ENCODE measurements at regions not wholly inside any gene's neighbourhood (a gene's known extent, or its start where the extent isn't known, plus 50 kb on each side); places are given as distances from the start of the nearest gene placed in this dataset.
"Not testable (repeated sequence)": the region's sequence is repeated elsewhere in the genome, so short reads cannot be mapped to it uniquely, and the experiment has no call there.

DNA sequence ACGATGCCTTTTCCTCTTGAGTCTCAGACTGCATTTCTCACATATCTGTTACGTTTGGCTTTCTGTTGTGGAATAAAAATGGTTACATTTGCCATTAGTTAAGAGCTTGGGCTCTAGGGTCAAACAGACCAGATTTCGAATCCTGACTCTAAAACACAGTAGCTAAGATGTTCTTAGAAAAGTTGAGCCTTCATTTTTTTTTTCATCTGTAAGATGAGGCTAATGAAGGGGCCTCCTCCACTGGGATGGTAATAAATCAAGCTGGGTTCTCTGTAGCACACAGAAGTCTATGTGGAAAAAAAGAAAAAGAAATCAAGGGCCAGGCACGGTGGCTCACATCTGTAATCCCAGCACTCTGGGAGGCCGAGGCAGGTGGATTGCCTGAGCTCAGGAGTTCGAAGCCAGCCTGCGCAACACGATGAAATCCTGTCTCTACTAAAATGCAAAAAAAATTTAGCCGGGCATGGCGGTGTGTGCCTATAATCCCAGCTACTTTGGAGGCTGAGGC, 49.9 kb upstream of the CAPRIN1 start:
- no peak for DNase-seq (ENCODE audit: low read depth in 2 of 2)

DNA sequence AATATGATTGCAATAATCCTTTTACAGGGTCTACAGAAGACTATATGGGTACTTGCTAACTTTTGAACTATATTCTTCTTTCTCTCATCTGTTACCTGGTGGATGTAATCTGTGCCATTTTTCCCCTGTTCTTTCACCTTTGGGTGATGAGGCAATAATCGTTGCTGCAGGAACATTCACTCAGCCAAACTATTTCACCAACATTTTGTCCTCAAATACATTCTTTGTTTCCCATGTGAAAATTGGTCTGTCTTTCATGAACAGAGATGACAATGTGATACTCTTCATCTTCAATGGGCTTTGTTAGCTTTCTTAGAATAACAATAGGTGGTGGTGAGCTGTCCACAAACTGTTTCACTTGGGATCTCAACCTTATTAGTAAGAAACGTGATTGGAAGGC, 52.1 kb upstream of the CAPRIN1 start:
- no peak for DNase-seq (ENCODE audit: low read depth in 2 of 2)

DNA sequence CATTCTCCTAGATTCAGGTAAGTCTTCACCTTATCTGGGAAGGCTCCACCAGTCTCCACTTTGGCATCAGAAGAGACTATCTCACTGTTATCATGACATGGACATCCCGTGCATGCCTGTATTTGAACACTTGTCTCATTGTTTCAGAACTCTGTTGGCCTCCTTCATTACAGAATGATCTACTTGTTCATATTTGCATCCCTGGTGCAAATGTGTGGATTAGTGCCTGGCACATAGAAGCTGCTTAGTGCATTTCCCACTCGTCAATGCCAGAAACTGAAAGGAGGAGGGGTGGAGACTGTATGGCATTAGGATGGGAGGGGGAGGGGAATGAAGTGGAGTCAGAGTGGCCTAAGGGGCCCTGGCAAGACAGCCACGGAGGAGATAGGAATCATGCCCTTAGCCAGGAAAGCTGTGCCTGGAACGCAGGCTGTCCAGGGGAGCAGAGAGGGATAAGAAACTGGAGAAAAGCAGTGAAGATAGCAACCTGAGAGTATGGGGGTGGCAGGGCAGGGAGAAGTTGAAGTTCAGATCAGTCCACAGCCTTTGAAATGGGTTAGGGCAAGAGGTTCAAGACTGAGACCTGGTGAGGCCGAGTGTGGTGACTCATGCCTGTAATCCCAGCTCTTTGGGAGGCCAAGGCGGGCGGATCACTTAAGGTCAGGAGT, 53.8 kb upstream of the CAPRIN1 start:
- DNase-seq (ENCODE audit: low read depth in 2 of 2), result no peak

DNA sequence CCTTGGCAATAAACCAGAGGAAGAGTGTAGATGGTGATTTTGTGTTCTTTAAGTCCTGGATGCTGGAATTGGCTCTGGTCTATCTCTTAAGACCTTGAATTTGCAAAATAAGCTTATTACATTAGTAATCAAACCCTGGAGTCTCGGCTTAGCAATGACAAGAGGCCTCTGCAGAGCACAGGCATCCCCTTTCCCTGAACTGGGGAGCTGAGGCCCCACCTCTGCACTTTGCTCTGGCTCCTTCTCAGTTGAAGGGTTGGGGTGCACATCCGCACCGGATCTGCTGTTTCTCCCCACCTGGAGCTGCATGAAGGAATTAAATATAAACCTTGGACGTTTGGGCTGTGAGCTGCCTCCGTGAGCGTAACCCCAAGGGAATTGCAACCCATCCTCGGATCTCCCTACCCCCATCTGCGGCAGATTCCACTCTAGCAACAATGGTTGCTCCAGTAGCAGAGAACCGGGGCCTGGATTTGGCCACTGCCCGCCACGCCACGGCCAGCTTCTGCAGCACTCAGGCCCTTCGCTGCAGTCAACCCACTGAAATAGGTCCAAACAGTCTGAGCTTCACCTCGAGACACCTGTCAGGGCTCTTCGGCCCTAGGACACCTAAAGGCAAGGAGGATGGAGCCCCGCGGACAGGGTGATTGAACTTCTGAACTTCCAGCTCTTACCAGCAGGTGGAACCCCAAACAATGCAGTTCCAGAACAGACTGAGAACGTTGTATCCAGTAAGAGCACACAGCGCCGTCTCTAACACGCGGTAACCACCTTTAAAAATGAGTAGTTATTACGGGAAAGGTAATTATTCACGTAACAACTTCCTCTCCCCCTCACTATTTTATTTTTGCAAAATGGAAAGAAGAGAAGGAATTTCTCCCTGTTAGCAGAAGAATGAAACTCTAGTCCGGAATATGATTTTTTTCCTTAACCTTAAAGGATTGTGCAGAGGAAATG, 54.8 kb upstream of the CAPRIN1 start:
- DNase-seq (ENCODE audit: low read depth in 2 of 2), result peak; percentile 48 to 52

DNA sequence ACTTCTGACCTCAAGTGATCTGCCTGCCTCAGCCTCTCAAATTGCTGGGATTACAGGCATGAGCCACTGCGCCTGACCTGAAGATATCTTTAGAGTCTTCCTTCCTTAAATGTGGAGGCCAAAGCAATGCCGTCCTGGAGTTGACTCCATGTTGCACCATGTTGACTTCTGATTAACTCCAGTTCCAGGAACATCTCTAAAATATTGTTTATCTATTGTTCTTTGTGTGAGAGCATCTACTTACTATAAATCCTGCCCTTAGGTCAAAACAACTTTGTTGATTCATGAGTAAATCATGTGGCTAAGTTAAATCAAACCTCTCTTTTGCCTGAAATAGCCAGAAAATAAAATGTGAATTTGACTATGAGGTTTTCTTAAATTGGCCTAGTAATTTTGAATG, 56.6 kb upstream of the CAPRIN1 start:
- DNase-seq (ENCODE audit: low read depth in 2 of 2), result no peak

DNA sequence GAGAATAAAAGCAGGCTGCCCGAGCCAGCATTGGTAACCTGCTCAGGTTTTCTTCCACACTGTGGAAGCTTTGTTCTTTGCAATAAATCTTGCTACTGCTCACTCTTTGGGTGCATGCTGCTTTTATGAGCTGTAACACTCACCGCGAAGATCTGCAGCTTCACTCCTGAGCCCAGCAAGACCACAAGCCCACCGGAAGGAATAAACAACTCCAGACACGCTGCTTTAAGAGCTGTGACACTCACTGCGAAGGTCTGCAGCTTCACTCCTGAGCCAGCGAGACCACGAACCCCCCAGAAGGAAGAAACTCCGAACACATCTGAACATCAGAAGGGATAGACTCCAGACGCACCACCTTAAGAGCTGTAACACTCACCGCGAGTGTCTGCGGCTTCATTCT, 60.4 kb upstream of the CAPRIN1 start:
- DNase-seq (ENCODE audit: low read depth in 2 of 2), result not testable (repeated sequence)

DNA sequence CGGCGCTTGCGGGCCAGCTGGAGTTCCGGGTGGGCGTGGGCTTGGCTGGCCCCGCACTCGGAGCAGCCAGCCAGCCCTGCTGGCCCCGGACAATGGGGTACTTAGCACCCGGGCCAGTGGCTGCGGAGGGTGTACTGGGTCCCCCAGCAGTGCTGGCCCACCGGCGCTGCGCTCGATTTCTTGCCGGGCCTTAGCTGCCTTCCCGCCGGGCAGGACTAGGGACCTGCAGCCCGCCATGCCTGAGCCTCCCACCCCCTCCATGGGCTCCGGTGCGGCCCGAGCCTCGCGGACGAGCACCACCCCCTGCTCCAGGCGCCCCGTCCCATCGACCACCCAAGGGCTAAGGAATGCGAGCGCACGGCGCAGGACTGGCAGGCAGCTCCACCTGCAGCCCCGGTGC, 61.4 kb upstream of the CAPRIN1 start:
- DNase-seq (ENCODE audit: low read depth in 2 of 2), result not testable (repeated sequence)

DNA sequence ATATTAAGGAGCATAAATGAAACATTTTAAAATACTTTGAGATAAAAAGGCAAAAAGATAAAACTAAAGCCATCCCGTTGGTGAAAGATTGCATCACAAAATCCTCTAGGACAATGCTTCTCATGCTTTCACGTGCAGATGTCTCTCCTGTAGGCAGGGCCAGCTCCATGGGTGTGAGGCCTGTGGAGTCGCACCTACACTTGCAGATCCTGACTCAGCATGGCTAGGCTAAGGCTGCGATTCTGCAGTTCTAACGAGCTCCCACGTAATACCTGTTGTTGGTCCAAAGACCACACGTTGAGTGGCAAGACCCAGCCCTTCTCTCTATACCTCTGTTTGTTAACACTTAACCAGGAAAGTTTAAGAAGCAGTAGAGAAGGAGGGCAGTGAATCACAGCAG, 62.1 kb upstream of the CAPRIN1 start:
- no peak for DNase-seq (ENCODE audit: low read depth in 2 of 2)

DNA sequence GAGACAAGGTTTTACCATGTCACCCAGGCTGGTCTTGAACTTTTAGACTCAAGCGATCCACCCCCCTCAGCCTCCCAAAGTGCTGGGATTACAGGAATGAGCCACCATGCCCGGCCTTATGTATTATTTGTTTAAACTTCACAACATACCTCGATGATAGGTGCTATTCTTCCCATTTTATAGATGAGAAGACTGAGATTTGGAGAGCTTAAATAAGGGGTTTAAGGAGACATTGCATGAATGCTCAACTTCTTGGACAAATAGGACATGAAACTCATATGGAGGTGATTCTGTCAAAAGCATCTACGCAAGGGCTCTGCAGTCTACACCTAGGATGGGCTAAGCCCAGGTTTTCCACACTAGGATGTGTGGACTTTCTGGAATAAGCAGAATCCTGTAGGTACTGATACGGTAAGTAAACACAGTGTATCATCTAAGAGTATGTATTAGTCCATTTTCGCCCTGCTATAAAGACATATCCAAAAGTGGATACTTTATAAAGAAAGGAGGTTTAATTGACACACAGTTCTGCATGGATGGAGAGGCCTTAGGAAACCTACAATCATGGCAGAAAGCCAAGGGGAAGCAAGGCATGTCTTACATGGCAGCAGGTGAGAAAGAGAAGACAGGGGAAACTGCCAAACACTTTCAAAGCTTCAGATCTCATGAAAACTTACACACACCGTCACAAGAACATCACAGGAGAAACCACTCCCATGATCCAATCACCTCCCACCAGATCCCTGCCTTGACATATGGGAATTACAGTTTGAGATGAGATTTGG, 62.8 kb upstream of the CAPRIN1 start:
- DNase-seq (ENCODE audit: low read depth in 2 of 2), result no peak

DNA sequence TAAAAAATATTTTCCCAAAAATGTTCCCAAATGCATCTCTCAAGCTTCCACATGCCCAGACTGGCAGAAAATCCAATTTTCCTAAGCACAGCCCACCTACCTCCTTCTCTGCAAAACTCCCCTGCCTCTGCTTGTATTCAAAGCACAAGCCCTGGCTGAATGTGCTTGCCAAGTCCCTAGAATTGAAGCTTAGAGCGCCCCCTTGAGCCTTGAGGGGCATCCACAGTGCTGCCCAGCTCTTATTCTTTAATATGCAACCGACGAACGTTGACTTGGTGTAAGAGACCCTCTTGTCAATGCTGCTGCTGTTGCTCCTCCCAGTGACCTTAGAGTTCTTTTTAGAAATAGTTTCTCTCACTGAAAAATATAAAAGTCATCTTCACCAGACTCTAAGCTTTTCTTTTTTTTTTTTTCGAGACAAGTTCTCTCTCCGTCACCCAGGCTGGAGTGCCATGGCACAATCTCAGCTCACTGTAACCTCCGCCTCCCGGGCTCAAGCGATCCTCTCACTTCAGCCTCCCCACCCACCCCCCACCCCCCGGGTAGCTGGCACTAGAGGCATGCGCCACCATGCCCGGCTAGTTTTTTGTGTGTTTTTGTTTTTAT, 63.5 kb upstream of the CAPRIN1 start:
- DNase-seq (ENCODE audit: low read depth in 2 of 2), result peak; percentile 36 to 39

DNA sequence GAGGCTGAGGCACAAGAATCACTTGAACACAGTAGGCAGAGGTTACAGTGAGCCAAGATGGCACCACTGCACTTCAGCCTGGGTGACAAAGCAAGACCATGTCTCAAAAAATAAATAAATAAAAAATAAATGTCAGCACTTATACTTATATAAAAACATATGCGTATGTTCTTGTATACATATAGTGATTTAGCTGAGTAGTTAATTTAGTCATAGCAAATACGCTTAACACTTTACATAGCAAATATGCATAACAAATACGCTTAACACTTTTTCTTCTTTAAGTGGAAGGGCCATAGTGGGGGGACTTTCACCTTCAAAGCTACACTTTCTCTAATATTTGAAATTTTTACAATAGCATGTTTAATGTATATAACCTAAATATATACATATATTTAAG, 64.0 kb upstream of the CAPRIN1 start:
- no peak for DNase-seq (ENCODE audit: low read depth in 2 of 2)

DNA sequence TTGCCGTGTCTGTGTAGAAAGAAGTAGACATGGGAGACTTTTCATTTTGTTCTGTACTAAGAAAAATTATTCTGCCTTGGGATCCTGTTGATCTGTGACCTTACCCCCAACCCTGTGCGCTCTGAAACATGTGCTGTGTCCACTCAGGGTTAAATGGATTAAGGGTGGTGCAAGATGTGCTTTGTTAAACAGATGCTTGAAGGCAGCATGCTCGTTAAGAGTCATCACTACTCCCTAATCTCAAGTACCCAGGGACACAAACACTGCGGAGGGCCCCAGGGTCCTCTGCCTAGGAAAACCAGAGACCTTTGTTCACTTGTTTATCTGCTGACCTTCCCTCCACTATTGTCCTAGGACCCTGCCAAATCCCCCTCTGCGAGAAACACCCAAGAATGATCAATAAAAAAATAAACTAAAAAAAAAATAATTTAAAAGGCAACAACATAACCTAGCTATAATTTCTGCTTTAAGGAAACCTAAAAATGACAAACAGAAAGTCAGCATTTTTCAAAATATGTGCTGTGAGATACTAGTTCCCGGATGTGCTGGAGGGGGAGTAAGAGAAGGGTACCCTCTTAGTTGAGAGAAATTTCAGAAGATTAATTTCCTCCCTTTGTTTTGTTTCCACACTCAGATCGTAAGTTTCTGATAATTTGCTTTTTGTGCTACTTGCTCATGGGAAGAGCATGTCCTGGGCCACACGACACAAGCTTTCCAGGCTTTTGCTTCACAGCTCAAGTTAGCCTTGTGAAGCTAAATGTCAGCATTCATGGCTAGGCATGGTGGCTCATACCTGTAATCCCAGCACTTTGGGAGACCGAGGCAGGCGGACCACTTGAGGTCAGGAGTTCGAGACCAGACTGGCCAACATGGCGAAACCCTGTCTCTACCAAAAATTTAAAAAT, 64.7 kb upstream of the CAPRIN1 start:
- DNase-seq (ENCODE audit: low read depth in 2 of 2), result not testable (repeated sequence)

DNA sequence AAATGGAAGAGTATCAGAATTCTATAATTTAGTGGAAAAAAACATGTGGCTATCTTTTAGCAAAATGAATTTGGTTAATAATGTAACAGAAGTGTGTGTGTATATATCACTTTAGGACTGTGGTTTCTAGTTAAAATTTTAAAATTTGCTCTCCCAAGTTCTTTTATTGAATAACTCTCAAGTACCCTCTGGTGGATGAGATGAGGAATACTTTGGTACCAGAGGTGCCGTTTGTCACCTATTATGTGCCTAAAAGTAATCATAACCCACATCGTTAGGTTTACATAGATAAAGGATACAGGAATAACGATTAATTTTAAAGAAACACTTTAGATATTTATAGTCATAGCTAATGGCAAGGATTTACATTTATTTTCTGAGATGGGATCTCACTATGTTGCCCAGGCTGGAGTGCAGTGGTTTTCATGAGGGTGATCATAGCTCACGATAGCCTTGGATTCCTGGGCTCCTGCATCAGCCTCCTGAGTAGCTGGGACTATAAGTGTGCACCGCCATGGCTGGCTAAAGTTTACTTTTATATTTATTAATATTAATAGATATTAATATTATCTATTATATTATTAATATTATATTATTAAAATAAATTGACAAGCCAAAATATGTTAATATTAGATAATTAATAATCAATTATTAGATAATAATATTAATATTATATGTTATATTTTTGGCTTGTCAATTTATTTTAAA, 66.7 kb upstream of the CAPRIN1 start:
- no peak for DNase-seq (ENCODE audit: low read depth in 2 of 2)

DNA sequence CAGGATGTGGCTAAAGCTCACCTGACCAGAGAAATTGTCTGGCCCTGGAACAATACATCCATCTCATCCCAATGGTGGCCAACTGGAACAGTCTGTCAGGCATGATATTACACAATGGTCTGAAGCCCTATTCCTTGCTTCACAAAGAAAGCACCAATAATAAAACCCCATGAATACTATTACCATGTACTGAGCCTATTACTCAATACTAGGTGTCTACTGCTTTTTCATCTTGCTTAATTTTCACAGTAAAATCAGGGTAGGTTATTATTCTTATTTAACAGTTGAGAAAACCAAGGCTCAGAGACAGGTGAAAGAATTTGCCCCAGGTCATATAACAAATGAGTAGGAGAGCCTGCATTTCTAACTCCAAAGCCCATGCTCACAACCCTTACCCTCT, 68.9 kb upstream of the CAPRIN1 start:
- no peak for DNase-seq (ENCODE audit: low read depth in 2 of 2)

DNA sequence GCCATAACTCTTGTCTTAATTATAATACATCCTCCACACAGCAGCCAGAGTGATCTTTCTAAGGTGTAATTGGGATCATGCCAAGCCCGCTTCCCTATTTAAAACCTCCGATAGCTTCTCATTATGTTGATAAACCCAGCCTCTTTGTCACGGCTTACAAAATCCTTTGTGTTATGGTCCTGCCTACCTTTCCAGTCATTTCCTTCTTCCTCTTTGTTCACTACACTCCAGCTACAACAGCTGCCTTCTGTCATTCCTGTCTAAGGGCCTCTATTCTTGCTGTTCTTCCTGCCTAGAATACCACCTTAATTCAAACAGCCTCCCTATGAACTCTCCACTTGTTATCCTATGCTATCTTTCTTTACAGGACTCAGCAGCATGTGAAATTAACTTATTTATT, 70.6 kb upstream of the CAPRIN1 start:
- no peak for DNase-seq (ENCODE audit: low read depth in 2 of 2)

DNA sequence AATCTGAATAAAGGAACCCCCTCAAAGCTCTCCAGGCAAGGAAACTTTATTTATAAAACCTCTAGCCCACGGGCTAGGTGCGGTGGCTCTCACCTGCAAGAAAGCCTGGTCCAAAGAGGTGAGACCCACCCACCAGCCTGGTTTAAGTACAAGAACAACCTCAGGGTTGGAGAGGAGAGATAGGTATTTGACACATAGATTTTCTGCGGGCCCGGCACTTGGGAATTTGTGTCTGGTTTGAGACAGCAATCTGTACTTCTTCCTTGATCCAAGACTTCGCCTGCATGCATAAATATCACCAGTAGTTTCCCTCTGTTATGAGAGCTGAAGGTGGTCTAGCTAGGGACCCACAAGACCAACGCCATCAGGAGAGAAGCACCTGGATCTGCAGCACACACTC, 73.2 kb upstream of the CAPRIN1 start:
- DNase-seq (ENCODE audit: low read depth in 2 of 2), result no peak

DNA sequence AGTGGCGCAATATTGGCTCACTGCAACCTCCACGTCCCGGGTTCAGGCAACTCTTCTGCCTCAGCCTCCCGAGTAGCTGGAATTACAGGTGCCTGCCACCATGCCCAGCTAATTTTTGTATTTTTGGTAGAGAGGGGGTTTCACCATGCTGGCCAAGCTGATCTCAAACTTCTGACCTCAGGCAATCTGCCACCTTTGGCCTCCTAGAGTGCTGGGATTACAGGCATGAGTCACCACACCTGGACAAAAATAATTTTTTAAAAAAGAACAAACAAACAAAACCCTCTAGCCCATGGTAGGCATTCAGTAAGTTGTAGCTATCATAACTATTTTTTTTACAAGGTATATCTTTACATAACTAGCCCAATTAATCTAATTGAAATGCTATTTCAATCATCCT, 73.9 kb upstream of the CAPRIN1 start:
- DNase-seq (ENCODE audit: low read depth in 2 of 2), result no peak

DNA sequence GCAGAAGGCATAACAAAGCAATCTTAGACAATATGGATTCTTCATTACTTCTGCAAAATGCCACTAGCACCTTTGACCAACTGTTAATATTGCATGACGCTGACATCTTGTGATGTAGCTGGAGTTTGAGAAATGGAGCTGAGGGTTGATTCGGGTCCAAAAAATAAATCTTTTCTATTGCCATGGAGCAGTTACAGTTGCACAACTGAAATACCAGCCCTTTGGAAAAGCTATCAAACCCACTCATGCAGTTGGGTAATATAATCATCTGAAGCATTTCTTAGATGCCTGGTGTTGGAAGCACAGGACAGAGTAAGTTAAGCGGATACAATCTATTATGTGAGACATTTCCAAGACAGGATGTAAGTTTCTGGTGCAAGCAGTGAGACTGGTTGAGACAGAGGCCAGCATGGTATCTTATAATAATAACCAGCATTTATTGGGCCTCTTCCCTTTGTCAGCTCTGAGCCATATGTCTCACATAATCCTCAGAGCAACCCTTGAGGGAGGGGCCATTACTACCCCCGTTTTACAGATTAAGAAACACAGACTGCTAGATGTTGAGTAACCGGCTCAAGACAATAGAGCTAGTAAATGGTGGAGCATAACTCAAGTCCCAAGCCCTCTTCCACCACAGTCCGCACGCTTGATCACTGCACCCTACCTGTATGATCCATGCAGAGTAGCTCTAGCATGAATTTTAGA, 74.9 kb upstream of the CAPRIN1 start:
- DNase-seq (ENCODE audit: low read depth in 2 of 2), result no peak

DNA sequence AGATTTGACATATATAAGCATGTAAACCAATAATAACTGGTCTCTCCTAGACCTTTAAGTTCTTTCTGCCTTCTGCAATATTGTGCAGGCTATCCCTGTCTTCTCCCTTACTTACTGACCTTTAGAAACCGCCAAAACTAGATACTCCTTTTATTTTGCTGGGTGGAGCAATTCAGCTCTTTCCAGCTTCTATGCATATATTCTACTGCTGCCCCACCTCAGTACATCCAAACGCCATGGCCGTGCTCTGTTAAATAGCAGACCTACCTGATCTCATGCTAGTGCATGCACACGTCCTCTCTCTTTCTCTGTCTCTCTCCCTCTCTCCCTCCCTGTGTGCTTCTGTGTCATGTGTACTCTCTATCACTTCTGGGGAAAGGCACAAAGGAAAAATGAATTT, 76.7 kb upstream of the CAPRIN1 start:
- DNase-seq (ENCODE audit: low read depth in 2 of 2), result no peak

All from stimulated activated CD8-positive, alpha-beta memory T cell treated with anti-CD3 and anti-CD28 coated beads, Interleukin-7, amount 100 ng/mL, for 1 hour (primary cell).